Panc1 (cell line): ENCODE measurements at regions not wholly inside any gene's neighbourhood (a gene's known extent, or its start where the extent isn't known, plus 50 kb on each side); places are given as distances from the start of the nearest gene placed in this dataset.

Experiments
- CTCF ChIP-seq: fragments of 450-650 bp; IDR thresholded peaks from 2 replicates; pipeline ENCODE4 v1.5.1; 2017; ENCODE audit warnings: mild to moderate bottlenecking
- POLR2AphosphoS5 ChIP-seq: IDR thresholded peaks from 2 replicates; pipeline ENCODE4 v1.6.1; 2012; ENCODE audit warnings: mild to moderate bottlenecking, low read depth, low read length, moderate library complexity
- SIN3A ChIP-seq: IDR thresholded peaks from 2 replicates; pipeline ENCODE4 v1.6.1; 2012; ENCODE audit warnings: low read depth, mild to moderate bottlenecking, low read length, moderate library complexity, borderline replicate concordance; ENCODE audit not compliant: insufficient read depth

GRCh38 chr2:129256642-129257041 lies 722.8 kb upstream of the RAB6C start:
- TF ChIP-seq CTCF (no peak), POLR2AphosphoS5 (no peak), SIN3A (no peak)
